HG03159 (cell line): ENCODE measurements at regions not wholly inside any gene's neighbourhood (a gene's known extent, or its start where the extent isn't known, plus 50 kb on each side); places are given as distances from the start of the nearest gene placed in this dataset.

Source experiments
- ATAC-seq: cut with Tn5 transposase; IDR thresholded peaks from one replicate; pipeline ENCODE4 v1.9.1; 2021; ENCODE audit warnings: mild to moderate bottlenecking, moderate library complexity; ENCODE audit not compliant: unreplicated experiment

DNA sequence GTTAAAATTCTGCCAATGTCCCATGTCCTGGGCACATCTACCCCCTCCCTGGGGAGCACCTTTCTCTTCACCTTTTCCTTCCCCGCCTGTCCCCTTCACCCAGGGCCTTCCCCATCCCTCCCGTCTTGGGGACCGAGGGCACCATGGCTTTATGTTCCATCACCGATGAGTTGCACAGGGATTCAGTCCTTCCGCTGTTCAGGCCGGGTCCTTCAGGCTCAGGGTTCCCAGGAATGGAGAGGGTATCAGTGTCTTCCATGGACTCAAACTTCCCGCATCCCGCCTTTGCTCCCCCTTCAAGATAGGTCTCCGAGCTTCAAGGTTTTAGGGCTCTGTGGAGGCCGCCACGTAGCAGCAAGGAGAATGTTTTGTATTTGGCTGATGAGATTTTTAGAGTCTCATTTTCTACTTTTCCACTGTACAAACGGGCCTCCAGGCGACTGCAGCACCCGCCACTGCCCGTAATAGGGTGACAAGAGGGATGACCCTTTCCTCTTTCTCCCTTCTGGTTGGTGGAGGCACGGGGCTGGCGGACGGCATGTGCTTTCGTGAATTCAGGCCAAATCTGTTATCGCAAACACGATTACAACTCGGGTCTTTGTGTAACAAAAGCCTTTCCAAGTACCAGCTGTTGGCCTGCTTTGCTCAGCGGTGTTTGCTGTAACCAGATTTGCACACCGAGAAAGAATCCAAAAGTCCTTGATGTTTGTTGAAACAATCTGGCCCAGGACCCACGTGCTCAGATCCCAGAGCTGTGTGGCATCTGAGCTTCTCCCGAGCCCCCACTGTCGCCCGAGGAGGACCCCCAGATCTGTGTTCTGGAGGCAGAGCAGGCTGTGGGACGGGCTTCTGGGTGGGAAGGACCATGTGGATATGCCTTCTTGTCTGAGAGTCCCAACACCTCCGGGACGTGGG lies 236.3 kb downstream of the SEC14L1 start:
- no peak for ATAC-seq

DNA sequence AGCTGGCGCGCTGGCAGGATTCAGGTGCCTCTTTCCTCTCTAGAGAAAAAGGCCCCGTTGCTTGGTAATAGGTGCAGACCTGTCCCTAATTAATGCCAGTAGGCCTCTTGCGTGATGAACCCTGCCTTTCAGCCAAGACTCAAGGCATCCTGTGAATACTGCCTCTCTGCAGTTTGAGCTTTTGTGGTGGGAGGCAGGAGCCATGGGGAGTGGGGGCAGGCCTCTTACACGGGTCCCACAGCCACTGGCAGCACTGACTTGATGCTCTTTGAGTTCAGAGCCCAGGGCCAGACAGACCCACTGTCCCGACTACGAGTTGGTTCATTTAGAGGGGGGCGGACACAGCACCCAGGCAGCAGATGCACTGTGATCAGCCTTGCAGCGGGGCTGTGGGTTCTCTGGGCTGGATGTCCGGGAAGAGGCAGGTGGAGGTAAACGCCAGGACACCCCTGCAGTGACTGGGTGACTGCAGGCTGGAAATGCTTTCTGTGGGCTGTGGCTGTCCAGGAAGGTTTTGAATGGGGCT lies 237.0 kb downstream of the SEC14L1 start:
- ATAC-seq = no peak

DNA sequence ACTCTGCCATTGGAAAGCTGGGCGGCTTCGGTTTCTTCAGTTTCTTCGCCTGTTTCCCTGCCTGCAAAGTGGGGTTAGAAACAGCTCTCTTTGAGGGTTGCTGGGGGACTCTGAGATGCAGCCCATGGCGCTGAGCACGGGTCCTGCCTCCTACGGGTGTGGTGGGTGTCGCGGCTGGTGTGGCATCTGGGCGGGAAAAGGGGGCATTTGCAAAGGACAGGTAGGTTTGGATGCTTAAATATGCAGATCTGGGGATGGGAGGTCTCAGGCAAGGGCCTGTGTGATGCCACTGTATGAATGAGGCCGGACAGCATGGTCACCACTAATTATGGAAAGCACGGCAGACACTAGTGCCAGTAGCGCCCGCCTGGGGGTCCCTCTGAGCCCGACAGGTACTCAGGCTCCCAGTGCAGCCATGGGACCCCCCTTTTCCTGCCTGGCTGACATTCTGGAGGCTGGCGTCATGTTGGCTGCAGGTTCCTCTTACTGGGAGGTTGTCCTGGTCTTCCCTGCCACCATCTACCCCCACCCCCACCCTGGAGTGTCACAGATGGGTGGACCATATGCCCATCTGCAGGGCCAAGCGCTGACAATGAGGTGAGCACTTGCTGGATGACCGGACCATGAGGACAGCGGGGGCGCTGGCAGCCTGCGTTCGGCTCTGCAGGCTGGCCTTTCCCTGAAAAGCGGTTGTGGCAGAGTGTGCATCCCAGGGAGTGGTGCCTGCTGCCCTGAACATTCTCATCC lies 237.7 kb downstream of the SEC14L1 start:
- no peak for ATAC-seq

DNA sequence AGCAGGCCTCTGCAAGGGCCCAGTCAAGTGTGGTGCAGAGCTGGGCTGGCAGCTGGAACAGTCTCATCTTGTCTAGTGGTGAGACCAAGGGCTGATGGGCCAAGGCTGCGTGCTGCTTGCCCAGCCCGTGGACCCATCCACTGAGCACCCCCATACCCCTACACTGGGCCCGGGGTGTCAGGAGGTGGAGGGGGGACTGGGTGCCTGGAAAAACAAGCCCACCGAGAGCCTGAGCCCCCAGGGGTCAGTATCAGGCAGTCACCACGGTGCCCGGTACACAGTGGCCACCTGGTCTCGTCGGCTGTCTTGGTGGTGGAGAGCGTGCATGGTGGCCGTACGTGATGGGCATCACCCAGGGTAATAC lies 238.3 kb downstream of the SEC14L1 start:
- no peak for ATAC-seq

DNA sequence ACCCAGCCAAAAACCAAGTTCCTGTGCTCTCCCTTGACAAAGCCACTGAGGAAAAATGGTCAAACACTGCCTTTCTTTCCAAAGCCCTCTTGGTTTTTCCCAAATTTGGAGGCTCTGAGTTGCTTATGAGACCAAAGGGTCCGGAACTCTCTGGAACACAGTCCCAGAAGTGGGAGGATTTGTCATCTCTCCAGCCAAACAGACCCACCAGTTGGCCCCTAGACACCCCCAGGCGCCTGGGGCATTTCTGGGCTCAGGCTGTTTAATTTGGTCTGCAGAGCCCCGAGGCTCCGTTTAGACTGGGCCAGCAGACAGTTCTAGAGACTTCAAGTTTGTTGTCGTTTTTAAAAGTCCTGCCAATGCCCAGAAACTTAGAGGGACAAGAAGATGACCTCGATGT lies 239.1 kb downstream of the SEC14L1 start:
- no peak for ATAC-seq

DNA sequence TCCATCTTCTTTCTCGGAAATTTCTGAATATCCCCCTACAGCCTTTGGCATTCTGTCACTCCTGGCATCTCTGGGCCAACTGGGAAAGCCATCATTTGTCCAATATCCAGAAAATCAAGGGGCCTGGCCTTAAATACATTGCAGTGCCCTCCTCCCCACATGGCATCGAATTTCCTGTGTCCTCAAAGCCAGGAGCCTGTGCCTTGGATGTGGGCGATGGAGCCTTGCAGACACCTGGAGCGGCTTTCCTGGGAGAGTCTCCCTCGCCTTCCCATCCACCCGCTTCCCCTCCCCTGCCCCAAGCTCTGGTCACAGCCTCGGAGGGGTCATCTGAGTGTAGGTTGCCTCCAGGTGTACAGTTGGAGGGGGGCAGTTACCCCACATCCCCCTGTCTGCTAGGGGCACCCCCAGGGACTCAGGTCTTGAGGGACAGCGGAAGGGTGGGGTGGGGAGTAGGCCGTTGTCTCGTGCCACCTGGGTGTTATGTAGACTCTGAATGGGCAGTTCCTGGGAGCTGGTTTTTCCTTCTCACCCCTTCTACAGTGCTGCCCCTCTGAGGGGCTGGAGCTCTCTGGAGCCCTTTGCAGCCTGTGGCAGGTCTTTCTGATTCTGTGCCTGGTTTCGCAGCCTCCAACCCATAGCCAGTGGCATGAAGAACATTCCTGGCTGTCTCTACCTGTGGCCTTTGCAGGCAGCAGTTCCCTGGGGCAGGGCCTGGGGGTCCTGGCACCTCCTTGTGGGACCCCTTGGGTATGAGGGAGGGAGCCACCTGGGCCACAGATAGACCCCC lies 239.8 kb downstream of the SEC14L1 start:
- no peak for ATAC-seq

DNA sequence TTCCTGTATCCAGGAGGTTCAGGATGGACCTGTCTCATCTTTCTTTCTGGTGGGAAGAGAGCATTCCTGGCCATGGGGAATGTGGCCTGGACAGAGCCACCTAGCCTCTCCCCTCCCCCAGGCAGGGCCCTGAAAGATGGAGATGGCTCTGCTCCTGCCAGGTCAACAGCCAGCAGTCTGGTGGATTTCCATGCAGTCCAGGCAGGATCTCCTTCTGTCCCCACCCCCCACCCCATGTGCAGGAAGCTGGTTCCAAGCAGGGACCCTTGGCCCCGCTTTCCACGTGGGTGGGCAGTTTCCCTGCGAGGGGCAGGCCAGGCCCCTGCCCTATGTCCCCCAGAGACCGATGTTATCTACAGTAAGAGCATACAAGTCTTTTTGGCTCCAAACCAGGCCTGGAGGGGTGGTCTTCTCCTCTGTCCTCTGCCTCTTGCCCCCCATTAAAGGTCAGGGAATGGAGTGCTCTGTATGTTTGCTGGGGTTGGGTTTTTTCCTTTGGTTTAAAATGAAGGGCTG lies 240.5 kb downstream of the SEC14L1 start:
- ATAC-seq = no peak

DNA sequence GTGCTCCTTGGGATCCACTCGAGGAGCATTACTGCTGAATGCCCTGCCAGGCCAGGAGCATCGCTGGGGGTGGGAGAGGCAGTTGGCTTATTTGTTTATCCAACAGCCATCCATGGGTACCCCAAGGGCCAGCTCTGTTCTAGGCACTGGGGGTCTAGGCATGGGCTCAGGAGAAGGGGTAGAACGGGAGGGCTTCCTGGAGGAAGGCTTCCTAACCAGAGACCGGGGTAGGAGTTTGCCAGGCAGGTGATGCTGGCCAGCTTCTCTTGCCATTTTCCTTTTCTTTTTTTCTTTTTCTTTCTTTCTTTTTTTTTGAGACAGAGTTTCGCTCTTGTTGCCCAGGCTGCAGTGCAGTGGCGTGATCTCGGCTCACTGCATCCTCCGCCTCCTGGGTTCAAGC lies 241.0 kb downstream of the SEC14L1 start:
- ATAC-seq = no peak

DNA sequence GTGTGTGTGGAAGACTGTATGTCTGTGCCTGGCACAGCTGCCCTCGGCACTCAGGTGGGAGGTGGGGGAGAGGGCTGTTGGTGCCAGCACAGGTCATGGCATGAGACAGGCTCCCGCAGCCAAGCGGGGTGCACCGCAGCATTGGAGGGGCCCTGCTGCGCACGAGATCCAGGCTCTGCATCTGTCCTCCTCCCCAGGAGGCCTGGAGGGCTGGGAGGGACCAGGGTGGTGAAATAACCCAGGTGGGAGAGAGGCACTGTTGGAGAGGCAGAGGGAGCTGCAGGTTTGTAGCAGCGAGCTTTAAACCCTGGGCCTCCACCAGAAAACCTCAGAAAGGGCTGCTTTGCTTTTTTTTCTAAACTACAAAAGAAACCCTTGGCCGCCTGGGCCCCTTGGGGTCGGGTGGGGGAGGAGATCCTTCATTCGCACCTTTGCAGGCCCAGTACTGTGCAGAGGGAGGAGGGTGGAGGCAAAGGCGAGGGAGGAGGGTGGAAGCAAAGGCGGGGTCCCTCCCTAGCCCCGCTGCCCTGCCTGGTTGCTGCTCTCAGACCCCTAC lies 241.7 kb downstream of the SEC14L1 start:
- no peak for ATAC-seq

DNA sequence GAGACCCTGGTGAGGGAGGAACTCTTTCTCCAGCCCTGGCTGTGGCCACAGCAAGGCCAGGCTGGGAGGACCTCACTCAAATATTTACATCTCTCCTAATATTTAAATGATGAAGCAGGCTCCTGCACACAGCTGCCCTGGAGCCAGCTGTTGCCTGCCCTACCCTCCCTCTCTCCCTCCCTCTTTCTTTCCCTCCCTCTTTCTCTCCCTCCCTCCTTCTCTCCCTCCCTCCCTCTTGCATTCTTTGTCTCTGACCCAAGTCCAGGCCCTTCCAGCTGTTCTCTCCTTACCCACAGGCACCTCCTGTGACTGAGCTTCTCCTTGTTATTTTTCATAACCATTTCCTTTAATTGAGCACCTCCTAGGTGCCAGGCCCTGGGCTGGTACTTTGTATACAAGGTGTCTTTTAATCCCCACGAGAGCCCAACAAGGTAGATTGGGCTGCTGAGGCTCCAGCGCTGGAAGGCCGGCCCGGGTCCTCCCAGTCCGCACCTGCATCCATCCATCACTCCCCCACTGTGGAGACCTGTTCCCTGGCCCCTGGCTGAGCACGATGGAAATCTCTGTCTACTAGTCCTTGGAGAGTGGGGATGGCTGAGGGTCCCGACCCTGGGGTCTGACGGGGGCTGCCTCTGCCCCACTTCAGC lies 242.3 kb downstream of the SEC14L1 start:
- ATAC-seq = no peak

DNA sequence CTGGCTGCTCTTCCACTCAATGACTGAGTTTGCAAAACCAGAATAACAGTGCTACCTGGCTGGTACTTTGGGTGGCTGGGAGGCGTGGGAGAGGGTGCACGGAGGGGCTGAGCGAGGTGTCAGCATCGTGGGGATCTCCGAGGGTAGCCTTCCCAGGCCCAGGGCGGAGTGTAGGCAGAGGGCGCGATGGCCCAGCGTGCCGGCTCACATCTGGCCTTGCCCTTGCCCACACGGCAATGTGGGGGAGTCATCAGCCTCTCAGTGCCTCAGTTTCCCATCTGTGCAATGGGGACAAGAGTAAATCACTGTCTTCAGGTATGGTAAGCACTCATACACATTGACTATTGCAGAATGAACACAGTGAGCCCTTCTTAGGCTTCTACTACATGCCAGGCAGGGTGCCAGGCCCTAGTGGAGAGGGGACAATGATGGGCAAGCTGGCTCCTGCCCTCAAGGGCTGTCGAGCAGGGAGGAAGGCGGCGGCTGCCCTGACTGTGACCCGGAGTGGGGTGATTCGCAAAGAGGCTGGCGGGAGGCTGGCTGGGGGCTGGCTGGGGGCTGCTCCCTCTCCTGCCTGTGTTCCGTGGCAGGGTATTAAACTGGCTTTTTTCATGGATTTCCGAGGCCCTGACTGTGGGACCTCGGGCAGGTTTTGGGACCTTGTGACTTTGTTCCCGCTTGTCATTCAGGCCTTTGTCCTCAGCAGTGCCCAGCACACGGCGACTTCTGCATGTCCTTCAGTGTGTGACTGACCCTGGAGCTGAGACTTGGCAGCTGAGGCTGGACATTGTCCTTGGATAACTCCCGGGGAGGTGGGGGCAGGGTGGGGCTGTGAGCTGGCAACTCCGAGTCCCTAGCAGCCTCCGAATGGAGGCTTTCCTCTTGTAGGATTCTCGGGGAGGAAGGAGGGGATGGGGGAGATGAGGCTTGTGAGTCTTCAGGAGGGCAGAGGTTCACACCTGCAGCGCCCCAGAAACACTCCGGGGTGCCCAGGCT lies 243.1 kb downstream of the SEC14L1 start:
- ATAC-seq = no peak

DNA sequence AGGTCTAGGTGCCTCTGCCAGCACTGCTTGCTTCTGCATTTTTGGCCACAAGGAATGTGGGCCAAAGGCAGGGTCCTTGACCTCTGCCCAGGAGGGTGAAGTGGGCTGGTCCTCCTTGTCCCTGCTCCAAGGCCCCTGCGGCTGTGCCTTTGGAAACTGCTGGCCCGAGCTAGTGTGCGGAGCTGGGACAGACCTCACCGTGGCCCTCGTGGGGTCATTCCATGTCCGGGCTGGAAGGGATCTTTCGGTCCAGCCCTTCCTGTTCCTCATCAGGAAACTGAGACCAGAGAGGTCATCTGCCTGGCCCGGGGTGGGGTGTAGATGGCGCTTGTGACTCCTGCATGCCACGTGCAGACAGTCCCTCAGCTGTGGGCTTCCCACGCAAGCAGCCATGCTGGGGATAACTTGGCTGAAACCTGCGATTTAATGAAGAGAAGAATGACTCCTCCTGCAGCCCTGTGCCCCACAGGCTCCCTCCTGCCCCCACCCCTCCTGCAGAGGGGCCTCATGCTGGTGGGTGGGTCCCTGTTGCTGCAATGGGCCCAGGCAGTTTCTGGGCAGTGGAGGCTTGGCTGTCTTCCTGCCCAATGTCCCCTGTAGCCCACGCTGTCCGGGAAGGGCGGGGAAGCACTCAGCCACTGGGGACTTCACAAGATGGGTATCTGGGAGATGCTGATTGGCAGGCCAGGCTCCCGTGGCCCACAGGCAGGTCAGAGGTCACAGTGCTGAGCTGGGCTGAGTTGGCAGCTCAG lies 245.2 kb downstream of the SEC14L1 start:
- no peak for ATAC-seq

DNA sequence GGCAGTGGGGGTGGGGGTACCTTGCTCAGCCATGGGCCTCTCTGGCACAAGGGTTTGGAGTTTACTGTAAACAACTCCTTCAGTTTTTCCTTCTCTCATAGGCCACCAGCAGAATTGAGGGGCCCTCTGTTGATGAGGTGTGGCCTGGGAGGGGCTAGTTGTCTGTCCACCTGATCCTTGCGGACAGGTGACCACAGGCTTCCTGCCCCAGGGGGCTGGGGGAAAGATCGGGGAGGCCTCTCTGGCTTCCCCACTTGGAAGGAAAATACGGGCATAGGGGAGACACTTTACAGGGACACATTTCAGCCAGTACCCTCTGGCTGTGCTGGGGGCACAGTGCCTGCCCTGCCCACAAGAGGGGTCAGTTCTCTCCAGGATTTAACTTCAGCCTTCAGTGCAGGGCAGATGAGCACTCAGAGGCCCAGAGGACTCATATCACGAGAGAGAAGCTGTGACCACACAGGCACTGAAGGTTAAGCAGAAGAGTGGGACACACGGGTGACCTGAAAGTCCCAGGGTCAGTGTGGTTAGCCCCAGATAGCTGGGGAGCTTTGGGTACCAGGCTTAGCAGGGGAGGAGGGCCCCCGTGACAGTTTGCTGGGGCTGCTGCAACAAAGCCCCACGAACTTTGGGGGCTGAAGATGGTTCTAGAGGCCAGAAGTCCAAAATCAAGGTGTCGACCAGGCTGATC lies 245.9 kb downstream of the SEC14L1 start:
- ATAC-seq = no peak

DNA sequence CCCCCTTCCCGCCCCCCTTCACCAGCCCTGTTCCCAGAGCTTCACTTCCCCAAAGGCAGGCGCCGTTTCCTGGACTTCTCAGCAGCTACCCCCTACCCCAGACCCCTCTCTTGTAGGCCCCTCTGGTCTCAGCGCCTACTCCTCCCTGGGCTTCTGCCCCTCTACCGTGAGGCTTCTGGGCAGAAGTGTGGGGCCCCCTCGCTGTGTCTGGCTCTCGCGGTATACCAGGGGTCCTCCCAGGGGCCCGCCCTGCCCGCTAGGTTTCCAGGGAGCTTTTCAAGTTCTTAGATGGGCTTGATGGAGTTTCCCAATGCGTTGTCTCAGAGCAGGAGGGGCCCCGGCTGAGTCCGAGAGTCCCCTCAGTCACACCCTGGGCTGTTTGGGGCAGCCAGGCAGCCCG lies 247.1 kb downstream of the SEC14L1 start:
- no peak for ATAC-seq

DNA sequence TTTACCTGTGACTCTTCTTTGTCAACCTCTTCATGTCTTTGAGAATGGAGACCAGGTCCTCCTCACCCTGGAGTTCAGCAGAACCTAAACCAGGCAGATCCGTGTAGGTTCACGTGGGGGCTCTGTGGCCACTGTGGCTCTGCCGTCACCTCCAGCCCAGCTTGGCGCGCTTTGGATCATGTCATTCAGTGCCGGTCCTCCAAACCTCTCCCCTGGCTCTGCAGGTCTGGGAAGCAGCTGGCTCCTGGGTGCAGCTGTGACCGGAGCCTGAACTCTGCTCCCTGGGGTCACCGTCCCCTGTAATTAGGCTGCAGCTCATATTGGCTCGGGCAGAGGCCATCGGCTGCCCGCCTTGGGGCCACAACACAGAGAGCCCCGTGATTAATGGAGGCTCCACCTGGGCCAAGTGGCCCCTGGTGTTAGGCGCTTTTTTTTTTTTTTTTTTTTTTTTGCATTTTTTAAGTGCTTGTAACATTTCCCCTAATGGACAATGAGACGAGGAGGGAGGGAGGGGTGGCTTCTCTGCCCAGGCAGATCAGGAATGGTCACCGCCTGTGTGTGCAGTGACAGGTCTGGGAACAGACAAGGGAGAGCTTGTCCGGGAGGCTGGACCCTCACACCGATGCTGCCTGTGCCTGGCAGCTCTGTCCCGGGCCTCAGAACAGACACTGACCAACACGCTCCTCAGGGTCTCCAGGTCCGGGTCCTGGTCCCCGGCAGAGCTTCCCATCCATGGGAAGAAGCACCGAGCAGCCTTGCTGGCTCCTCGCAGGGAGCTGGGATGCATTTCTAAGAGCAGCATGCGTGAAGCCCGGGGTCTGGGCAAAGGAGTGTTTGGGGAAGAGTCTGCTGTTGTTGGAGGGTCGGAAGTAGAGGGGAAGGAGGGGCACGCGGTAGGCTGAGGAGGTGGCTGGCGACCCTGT lies 247.9 kb downstream of the SEC14L1 start:
- ATAC-seq = no peak

DNA sequence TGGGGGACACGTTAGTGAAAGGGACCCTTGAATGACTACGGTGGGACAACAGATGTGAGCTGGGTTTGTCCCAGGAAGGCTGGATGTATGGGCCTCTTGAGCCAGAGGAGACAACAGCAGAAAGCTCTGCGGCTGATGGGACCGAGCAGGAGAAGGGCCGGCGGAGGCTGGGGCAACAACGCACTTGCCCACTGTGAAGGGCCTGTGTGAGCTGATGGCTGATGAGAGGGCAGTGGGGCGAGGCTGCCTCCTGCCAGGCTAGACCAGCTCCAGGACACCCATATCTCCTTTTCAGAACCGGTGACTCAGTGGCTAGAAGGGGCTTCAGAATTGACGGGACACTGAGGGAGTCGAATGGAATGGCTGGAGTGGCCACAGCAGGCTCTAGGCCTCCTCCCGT lies 250.1 kb downstream of the SEC14L1 start:
- ATAC-seq = no peak
